NCI-H1092 (cell line): ENCODE measurements at regions not wholly inside any gene's neighbourhood (a gene's known extent, or its start where the extent isn't known, plus 50 kb on each side); places are given as distances from the start of the nearest gene placed in this dataset.
"Not testable (repeated sequence)": the region's sequence is repeated elsewhere in the genome, so short reads cannot be mapped to it uniquely, and the experiment has no call there.

ENCODE experiments used
- DNase-seq: peaks from one replicate; lab custom pipeline; 2025; lab: John Stamatoyannopoulos, UW

DNA sequence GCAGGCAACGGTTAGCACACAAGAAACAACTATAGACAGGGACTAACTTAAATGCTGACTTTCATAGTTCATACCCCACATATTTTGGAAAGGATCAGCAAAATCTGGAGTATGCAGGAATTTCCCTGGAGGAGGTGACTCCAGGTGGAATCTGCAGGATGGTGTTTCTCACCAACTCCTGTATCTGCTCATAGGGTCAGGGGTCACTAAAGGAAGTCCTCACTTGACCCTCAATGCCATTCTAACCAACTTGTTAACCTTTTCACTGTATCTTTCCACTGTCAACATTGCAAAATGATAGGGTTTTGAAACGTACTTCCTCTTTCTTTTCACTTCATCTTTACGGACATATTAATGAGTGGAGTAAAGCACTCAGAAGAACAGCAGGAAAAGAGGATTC, 207.0 kb upstream of the CXCR4 start:
- no peak for DNase-seq

DNA sequence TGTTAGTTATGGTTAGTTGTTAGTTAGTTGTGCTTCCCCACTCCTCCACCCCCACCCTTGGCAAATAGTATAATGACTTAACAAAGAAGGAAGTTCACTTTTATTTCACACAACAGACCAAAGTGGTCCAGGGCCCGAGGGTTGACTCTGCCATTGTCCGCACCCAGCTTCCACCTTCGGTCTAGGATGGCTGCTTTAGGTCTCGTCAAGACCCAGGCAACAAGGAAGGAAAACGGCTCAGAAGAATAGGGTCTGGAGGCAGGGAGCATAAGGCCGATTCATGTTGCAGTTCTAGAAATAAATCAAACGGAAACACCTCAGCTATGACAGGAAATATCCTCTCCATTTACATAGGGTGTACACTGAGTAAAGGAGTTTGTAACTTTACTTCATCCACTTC, 206.0 kb upstream of the CXCR4 start:
- DNase-seq, result no peak

GRCh38 chr2:136323195-136323594, 205.2 kb upstream of the CXCR4 start:
- no peak for DNase-seq

DNA sequence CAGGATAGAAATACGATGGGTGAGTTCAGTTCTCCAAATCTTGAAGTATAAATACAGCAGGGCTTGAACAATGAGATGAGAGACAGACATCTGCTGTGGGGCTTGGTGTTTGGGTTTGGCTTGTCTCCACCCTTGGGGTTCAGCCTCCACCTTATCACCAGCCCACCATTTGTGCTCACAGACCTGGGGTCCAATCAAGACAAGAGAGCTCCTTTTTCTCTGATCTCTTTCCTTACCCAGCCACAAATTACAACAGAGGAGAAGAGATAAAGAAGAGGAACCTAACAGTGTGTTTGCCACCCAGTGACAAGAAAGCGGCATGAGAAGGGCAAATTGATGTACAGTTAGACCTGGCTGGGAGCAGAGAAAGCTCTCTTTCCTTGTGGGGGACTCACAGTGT, 204.5 kb upstream of the CXCR4 start:
- DNase-seq, result no peak

DNA sequence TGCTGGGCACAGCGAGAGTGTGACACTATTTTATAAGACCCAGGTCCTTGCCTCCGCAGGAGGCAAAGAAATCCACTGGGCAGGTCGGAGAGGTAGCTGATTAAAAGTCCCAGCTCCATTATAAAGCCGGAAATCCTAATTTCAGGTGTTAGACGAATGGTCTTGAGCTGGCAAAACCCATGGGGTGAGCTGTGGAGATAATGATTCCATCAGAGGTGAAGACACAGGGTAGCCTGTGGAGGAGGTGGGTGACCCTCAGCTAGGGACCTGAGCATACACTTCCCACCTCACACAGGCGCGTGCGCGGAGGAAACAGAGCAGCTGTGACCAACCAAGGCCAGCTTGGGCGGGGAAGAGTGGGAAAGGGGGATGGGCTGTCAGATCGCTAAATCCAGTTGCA, 201.7 kb upstream of the CXCR4 start:
- DNase-seq, result no peak

- DNase-seq, result no peak
Measured at GRCh38 chr2:136319237-136319636, 201.3 kb upstream of the CXCR4 start.

- no peak for DNase-seq
Measured at GRCh38 chr2:136314240-136314639, 196.3 kb upstream of the CXCR4 start.

- DNase-seq, result not testable (repeated sequence)
Measured at GRCh38 chr2:136312568-136312967, 194.6 kb upstream of the CXCR4 start.

DNA sequence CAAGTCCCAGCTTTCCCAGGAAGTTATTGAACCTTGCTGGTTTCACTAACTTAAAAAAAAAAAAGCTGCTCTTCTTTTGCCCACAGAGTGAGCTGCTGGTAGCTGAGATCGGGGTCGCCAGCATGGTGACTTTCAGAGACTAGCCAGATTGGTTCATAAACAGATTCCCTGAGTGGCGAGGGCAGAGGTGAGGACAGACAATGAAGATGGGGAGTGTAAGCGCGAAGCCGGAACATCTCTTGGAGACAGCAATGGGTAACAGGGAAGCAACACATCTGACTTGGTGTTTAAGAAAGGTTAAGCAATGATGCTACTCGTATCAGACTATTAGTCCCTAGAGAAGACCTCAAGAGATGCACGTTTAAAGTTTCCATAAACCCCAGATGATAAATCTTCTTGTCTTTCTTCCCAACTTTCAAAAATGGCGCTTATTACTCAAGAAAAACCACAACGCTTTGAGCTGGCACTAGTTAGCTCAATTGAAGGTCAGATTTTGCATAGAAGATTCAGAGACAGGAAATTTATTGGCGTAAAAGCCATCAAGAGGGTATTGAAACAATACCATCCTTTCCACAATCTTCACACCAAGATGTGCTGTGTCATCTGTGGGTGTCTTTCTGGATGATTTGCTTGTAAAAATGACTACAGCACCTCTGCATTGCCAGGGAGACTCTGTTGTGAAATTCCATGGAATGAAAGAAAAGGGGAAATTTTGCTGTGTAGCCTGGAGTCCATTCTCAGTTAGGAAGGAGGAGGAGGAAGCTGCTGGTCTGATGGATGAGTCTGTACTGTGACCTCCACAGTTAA, 193.1 kb upstream of the CXCR4 start:
- no peak for DNase-seq

GRCh38 chr2:136310005-136310495, 192.1 kb upstream of the CXCR4 start:
- DNase-seq, result no peak

- no peak for DNase-seq
Measured at GRCh38 chr2:136308611-136309010, 190.7 kb upstream of the CXCR4 start.

DNA sequence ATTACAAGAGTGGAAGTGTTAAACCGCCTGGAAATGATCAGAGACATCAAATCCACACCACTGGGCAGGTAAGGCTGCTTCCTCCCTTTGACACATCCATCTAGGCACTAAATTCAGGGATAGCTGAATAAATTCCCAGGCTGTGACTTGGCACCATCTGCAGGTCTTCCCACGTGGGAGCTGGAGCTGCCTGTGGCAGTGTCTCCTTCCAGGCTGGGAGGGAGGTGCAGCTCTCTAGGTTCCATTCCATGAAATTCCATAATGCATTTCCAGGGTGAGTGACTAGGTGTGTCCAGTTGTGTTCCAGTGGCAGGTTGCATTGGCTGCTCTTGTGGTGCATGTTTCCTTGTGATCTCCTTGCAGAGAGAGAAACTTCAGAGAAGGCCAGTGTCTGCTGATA, 188.9 kb upstream of the CXCR4 start:
- no peak for DNase-seq

DNA sequence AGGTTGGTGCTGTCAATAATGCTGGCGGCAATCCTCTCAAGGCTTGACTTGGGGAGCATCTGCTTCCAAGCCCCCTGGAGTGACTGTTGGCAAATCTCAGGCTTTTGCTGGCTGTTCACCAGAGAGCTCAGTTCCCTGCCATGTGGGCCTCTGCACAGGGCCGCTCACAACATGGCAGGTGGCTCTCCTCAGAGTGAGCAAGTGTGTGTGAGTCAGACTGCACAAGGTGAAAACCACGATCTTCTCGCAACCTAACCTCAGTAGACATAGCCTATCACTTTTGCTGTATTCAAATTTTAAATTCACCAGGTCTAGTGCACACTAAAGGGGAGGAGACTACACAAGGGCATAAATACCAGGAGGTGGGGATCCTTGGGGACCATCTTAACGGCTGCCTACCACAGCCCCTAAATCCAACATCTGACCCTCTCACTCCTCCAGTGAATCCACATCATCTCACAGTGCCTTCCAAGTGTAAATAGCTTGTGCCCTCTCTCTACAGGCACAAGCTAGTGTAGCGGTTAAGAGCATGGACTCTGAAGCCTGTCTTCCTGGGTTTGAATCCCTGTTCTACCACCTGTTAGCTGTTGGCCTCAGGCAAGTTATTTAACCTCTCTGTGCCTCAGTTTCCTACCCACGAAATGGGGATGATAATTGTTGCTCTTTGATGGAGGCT, 187.7 kb upstream of the CXCR4 start:
- DNase-seq, result peak; percentile 37

DNA sequence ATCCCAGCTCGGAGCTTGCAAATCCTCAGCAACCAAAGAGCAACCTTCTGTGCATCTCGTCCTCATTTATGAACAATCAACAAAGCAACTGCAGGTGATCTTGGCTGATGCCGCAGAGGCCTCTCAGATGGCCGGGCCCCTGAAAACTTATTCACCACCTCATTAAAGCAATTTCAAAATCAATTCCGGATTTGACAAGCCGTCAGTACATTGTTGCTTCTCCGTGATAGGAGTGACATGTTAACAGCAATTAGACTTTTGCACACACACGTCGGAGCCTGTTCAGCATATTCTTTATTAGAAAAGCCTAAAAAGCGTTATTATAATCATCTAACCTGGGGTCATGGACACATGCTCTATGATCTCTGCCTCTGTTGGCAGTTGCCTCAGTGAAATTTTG, 183.1 kb upstream of the CXCR4 start:
- DNase-seq, result no peak

- DNase-seq, result no peak
Measured at GRCh38 chr2:136298631-136299030, 180.7 kb upstream of the CXCR4 start.

- DNase-seq, result no peak
Measured at GRCh38 chr2:136297994-136298393, 180.0 kb upstream of the CXCR4 start.

GRCh38 chr2:136297312-136297711, 179.4 kb upstream of the CXCR4 start:
- DNase-seq, result no peak

GRCh38 chr2:136295168-136295567, 177.2 kb upstream of the CXCR4 start:
- no peak for DNase-seq

DNA sequence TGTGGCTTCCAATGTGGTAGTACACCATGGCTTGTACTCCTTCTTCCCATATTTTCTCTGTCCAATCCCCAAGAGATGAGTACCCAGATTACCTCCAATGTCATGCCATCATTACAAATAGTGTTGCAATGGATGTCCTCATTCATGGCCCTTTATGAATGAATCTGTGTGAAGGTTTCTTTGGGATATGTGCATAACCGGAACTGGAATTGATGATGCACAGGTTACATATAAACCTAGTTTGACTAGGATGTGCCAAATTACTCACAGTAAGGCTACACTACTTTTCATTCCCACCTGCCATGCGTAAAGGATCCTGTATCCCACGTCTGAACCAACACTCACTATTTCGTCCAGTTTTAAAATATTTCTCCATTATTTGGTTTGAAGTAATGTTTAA, 173.9 kb upstream of the CXCR4 start:
- DNase-seq, result no peak

GRCh38 chr2:136290326-136290725, 172.4 kb upstream of the CXCR4 start:
- no peak for DNase-seq

DNA sequence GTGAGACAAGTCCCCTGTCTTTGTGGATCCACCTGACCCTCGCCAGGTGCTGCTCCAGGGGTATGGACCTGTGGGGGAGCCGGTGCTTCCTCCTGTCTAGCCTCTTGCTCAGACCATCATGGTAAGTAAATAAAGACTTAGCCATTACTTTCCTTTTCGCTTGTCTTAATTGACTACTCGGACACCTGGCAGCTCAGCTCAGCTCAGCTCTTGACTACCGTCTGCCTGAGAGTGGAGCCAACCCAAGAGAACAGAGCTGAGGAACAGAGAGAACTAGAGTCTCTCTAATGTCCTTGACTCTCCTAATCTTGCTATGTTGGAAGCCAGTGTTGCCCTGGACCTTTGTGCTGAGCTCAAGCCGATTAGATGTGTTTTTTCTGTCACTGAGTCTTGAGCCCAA, 170.3 kb upstream of the CXCR4 start:
- DNase-seq, result no peak

DNA sequence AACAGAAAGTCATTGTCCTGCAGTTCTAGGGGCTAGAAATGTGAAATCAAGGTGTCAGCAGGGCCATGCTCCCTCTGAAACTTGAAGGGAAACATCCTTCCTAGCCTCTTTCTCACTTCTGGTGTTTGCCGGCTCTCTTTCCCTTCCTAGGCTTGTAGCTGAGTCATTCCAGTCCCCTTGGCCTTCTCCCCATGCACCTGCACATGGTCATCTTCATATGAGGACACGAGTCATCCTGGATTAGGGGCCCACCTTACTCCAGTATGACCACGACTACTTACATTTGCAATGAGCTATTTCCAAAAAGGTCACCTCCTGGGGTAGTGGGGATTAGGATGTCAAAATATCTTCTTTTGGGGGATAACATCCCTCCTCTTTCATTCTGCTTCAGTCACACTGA, 168.5 kb upstream of the CXCR4 start:
- no peak for DNase-seq
